ENCODE measurements at regions not wholly inside any gene's neighbourhood (a gene's known extent, or its start where the extent isn't known, plus 50 kb on each side); places are given as distances from the start of the nearest gene placed in this dataset.

DNA sequence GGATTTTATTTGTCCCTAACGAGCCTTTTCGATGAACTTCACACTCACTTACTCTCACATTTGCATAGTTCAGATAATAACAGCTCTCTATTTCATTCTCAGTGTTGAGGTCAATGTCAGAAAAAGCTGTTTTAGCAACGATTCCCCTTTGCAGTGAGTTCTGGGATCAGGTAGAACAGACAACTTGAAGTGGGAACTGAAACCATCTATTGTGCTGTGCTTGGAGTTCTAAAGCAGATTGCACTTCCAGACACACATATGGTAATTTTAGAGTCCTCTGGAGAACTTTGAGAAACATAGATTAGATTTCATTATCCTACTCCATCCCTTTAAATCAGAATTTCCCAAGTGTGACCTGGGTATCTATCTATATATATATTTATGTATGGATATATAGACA, 124.6 kb upstream of the BLID start:
- ChIA-PET POLR2A (ENCODE audit: unreplicated experiment) (no interaction called here), CTCF (interaction anchor here (1.2 kb wide), 1 partner anchor 18 kb away, joined by 3 read pairs; no protein-coding TSS in a partner anchor)
- DNase-seq = no peak
- H2AFZ ChIP-seq (replicated peaks; ENCODE audit: low read length, poor library complexity) = no peak overlapping the region
- H3K27ac ChIP-seq (ENCODE audit: insufficient read depth, low read length) = no peak overlapping the region
- no peak overlapping the region for H2AK9ac ChIP-seq (replicated peaks; ENCODE audit: low read depth, low read length, poor library complexity)
- H3K9me1 ChIP-seq (ENCODE audit: insufficient read depth, low read length) = no peaks in the 10 kb centered on the region
- no peak overlapping the region for H3K14ac ChIP-seq (replicated peaks; ENCODE audit: low read depth, low read length)
- H3K9ac ChIP-seq (ENCODE audit: low read depth, low read length) = no peak overlapping the region
- no TSS peak for BruUV-seq (replicated peaks)
- no peak overlapping the region for H2BK15ac ChIP-seq (ENCODE audit: low read depth, low read length)
- intact Hi-C loops (cut with micrococcal nuclease) (no loop called here), in situ Hi-C loops (cut with MboI; ENCODE audit: low sequenced_read_pairs) (no loop called here), dilution Hi-C loops (cut with HindIII; ENCODE audit: low sequenced_read_pairs, unreplicated experiment) (no loop called here)
- H4K5ac ChIP-seq (ENCODE audit: low read depth, low read length) = no peak overlapping the region
- H3K4me1 ChIP-seq (ENCODE audit: control insufficient read depth, insufficient read depth, low read length) = no peaks in the 10 kb centered on the region; the same call in none of the 2 replicates
- no peak for ATAC-seq (ENCODE audit: low read depth)
- H2BK20ac ChIP-seq (ENCODE audit: low read depth, low read length) = peak overlapping the region; percentile 50; the same call in 1 of the 2 replicates
- no peaks in the 10 kb centered on the region for H3K27me3 ChIP-seq (ENCODE audit: control insufficient read depth, insufficient read depth, low read length)
- H2BK5ac ChIP-seq (ENCODE audit: low read depth, low read length, poor library complexity, severe bottlenecking) = no peak overlapping the region
- H3K79me1 ChIP-seq (ENCODE audit: low read depth in 1 of 2, low read length in 2 of 2) = no peaks in the 10 kb centered on the region
- no peak overlapping the region for H2AK5ac ChIP-seq (ENCODE audit: low read depth, low read length)
- H3K23ac ChIP-seq (ENCODE audit: low read depth, low read length) = no peak overlapping the region
- H3K56ac ChIP-seq (ENCODE audit: extremely low read depth, insufficient read depth, low read length) = no peak overlapping the region
- peak overlapping the region; percentile 46 for H4K91ac ChIP-seq (ENCODE audit: insufficient read depth, low read depth, low read length)
- WGBS, 2 experiments (ENCODE audit: extremely low coverage in 2 of 2, insufficient read length in 1 of 2) = no CpG with 5 or more reads among the region's 3 CpGs
- H3K18ac ChIP-seq (ENCODE audit: low read depth, low read length) = no peak overlapping the region
- H2BK120ac ChIP-seq (ENCODE audit: low read depth, low read length) = peak overlapping the region; percentile 57
- H4K20me1 ChIP-seq (ENCODE audit: insufficient read depth, low read length) = no peaks in the 10 kb centered on the region
- no peak overlapping the region for H4K8ac ChIP-seq (ENCODE audit: low read depth in 2 of 2, low read length in 2 of 2)
- 0 out of 2 replicates have a peak overlapping the region, but pooled peaks have one; percentile 24 for H3K4ac ChIP-seq (ENCODE audit: low read depth, low read length)
- H3K4me2 ChIP-seq (ENCODE audit: low read depth, low read length) = no peak overlapping the region
- no peak overlapping the region for H3K4me3 ChIP-seq (ENCODE audit: insufficient read depth, low read depth, low read length)
- peaks cover 13% of the 10 kb centered on the region for H3K36me3 ChIP-seq (ENCODE audit: control insufficient read depth, insufficient read depth, low read length)
- H3K9me3 ChIP-seq (ENCODE audit: control insufficient read depth, insufficient read depth, low read length) = no peaks in the 10 kb centered on the region; the same call in 1 of the 2 replicates
- no peak for TF ChIP-seq CHD1 (IDR thresholded peaks at IDR 0.05; ENCODE audit: low read depth, low read length)
- no peak for TF ChIP-seq RFX5 (IDR thresholded peaks at IDR 0.05; ENCODE audit: low read depth, low read length)
- TF ChIP-seq MAZ (IDR thresholded peaks at IDR 0.05; ENCODE audit: borderline replicate concordance, low read depth, low read length) = no peak
- TF ChIP-seq MAFK (IDR thresholded peaks at IDR 0.05; ENCODE audit: low read depth, low read length) = no peak
- TF ChIP-seq SMC3 (IDR thresholded peaks at IDR 0.05; ENCODE audit: low read depth, low read length) = no peak
- no peak for TF ChIP-seq RCOR1 (IDR thresholded peaks at IDR 0.05; ENCODE audit: insufficient replicate concordance, low read length)
- TF ChIP-seq, protein P1, sequence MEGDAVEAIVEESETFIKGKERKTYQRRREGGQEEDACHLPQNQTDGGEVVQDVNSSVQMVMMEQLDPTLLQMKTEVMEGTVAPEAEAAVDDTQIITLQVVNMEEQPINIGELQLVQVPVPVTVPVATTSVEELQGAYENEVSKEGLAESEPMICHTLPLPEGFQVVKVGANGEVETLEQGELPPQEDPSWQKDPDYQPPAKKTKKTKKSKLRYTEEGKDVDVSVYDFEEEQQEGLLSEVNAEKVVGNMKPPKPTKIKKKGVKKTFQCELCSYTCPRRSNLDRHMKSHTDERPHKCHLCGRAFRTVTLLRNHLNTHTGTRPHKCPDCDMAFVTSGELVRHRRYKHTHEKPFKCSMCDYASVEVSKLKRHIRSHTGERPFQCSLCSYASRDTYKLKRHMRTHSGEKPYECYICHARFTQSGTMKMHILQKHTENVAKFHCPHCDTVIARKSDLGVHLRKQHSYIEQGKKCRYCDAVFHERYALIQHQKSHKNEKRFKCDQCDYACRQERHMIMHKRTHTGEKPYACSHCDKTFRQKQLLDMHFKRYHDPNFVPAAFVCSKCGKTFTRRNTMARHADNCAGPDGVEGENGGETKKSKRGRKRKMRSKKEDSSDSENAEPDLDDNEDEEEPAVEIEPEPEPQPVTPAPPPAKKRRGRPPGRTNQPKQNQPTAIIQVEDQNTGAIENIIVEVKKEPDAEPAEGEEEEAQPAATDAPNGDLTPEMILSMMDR (conservative IDR thresholded peaks at IDR 0.05; ENCODE audit: low read depth, low read length) = no peak
- no peak for TF ChIP-seq BHLHE40 (IDR thresholded peaks at IDR 0.05; ENCODE audit: low read depth, low read length)
- no peak for TF ChIP-seq MXI1 (IDR thresholded peaks at IDR 0.05; ENCODE audit: borderline replicate concordance, low read depth, low read length)
